Daoy (cell line): ENCODE measurements at regions not wholly inside any gene's neighbourhood (a gene's known extent, or its start where the extent isn't known, plus 50 kb on each side); places are given as distances from the start of the nearest gene placed in this dataset.
A peak's percentile ranks its signal among the peaks of the same experiment; 100 is the strongest.

Experiments used
- DNase-seq: peaks from one replicate; pipeline ENCODE4 v3.0.0-alpha.2; 2015; ENCODE audit warnings: low read depth

- peak; percentile 17 for DNase-seq
Measured at GRCh38 chr7:12456506-12456905, 52.8 kb upstream of the VWDE start.

GRCh38 chr7:12458520-12459131, 55.0 kb upstream of the VWDE start:
- peak; percentile 32 for DNase-seq

GRCh38 chr7:12467837-12468236, 64.2 kb upstream of the VWDE start:
- no peak for DNase-seq

- no peak for DNase-seq
Measured at GRCh38 chr7:12469568-12469967, 65.9 kb upstream of the VWDE start.

GRCh38 chr7:12470930-12471329, 67.3 kb upstream of the VWDE start:
- DNase-seq = no peak

- no peak for DNase-seq
Measured at GRCh38 chr7:12474035-12474434, 70.4 kb upstream of the VWDE start.

- DNase-seq = peak; percentile 7
Measured at GRCh38 chr7:12475362-12476063, 71.8 kb upstream of the VWDE start.

GRCh38 chr7:12477620-12478019, 74.0 kb upstream of the VWDE start:
- no peak for DNase-seq

- DNase-seq = no peak
Measured at GRCh38 chr7:12481722-12482121, 78.1 kb upstream of the VWDE start.

- no peak for DNase-seq
Measured at GRCh38 chr7:12485845-12486244, 82.2 kb upstream of the VWDE start.

- no peak for DNase-seq
Measured at GRCh38 chr7:12488341-12488740, 82.2 kb upstream of the SCIN start.

- no peak for DNase-seq
Measured at GRCh38 chr7:12490107-12490688, 80.3 kb upstream of the SCIN start.

GRCh38 chr7:12490940-12491339, 79.6 kb upstream of the SCIN start:
- no peak for DNase-seq

- no peak for DNase-seq
Measured at GRCh38 chr7:12491526-12491925, 79.0 kb upstream of the SCIN start.

- peak; percentile 18 for DNase-seq
Measured at GRCh38 chr7:12493407-12493806, 77.1 kb upstream of the SCIN start.

- no peak for DNase-seq
Measured at GRCh38 chr7:12493863-12494686, 76.4 kb upstream of the SCIN start.

GRCh38 chr7:12494687-12495024, 75.9 kb upstream of the SCIN start:
- no peak for DNase-seq

- DNase-seq = peak; percentile 23
Measured at GRCh38 chr7:12496901-12497674, 73.4 kb upstream of the SCIN start.

GRCh38 chr7:12504149-12504548, 66.4 kb upstream of the SCIN start:
- DNase-seq = no peak

GRCh38 chr7:12508005-12508404, 62.5 kb upstream of the SCIN start:
- DNase-seq = no peak

GRCh38 chr7:12508554-12508953, 62.0 kb upstream of the SCIN start:
- no peak for DNase-seq

GRCh38 chr7:12517451-12517850, 53.1 kb upstream of the SCIN start:
- no peak for DNase-seq
